WTC11 (cell line): ENCODE measurements at regions not wholly inside any gene's neighbourhood (a gene's known extent, or its start where the extent isn't known, plus 50 kb on each side); places are given as distances from the start of the nearest gene placed in this dataset.

ENCODE experiments used
- ATAC-seq: fragments of 200-7000 bp; cut with Tn5 transposase; 2 replicates; pipeline ENCODE4 v1.10.0; 2021; ENCODE audit warnings: mild to moderate bottlenecking, moderate library complexity
- CTCF ChIA-PET: fragments of 300-600 bp; sonication (Branson Sonifier 250); formaldehyde crosslinking; loops from one replicate; lab custom pipeline; 2021; ENCODE audit warnings: antibody characterized with exemption; lab: Charles Lee
- POLR2A ChIA-PET: fragments of 350-600 bp; sonication (Branson Sonifier 250); formaldehyde crosslinking; loops from one replicate; lab custom pipeline; 2021; ENCODE audit warnings: antibody characterized with exemption; lab: Charles Lee
- DNase-seq: peaks from one replicate; pipeline ENCODE4 v3.0.0; 2021; ENCODE audit warnings: low spot score
- H3K27ac Mint-ChIP-seq: 2 replicates; pipeline ENCODE4 v1.8.0; 2021; ENCODE audit warnings: mixed read lengths
- H3K27me3 Mint-ChIP-seq: 2 replicates; pipeline ENCODE4 v1.8.0; 2021; ENCODE audit warnings: low read depth, mild to moderate bottlenecking, moderate library complexity, mixed read lengths
- H3K36me3 Mint-ChIP-seq: 2 replicates; pipeline ENCODE4 v1.8.0; 2021; ENCODE audit warnings: mixed read lengths
- H3K4me1 Mint-ChIP-seq: 2 replicates; pipeline ENCODE4 v1.8.0; 2022; ENCODE audit warnings: mixed read lengths
- H3K4me3 Mint-ChIP-seq: 2 replicates; pipeline ENCODE4 v1.8.0; 2021; ENCODE audit warnings: mild to moderate bottlenecking, moderate library complexity, mixed read lengths
- H3K9me3 Mint-ChIP-seq: 2 replicates; pipeline ENCODE4 v1.8.0; 2021; ENCODE audit warnings: mixed read lengths
- ARID4B ChIP-seq: sonication (generic); formaldehyde crosslinking; IDR thresholded peaks from 2 replicates; pipeline ENCODE4 v1.8.0; 2023; ENCODE audit warnings: missing genetic modification reagents, mild to moderate bottlenecking, borderline replicate concordance
- CREM ChIP-seq: sonication (generic); formaldehyde crosslinking; IDR thresholded peaks from 2 replicates; pipeline ENCODE4 v1.8.1; 2022; ENCODE audit warnings: mild to moderate bottlenecking, missing genetic modification reagents, moderate library complexity
- ETV6 ChIP-seq: sonication (generic); formaldehyde crosslinking; IDR thresholded peaks from 2 replicates; pipeline ENCODE4 v1.8.1; 2022; ENCODE audit warnings: mild to moderate bottlenecking, missing genetic modification reagents
- GTF2I ChIP-seq: fragments of 250-450 bp; sonication (Bioruptor Pico); conservative IDR thresholded peaks from 2 replicates; pipeline ENCODE4 v1.4.0; 2021; ENCODE audit warnings: mild to moderate bottlenecking
- NFATC4 ChIP-seq: fragments of 250-450 bp; sonication (Bioruptor Pico); IDR thresholded peaks from 2 replicates; pipeline ENCODE4 v1.9.0; 2021; ENCODE audit warnings: mild to moderate bottlenecking
- NFYB ChIP-seq: sonication (generic); formaldehyde crosslinking; conservative IDR thresholded peaks from 2 replicates; pipeline ENCODE4 v1.8.0; 2022; ENCODE audit warnings: low read depth, missing genetic modification reagents
- NR1H2 ChIP-seq: sonication (generic); formaldehyde crosslinking; IDR thresholded peaks from 2 replicates; pipeline ENCODE4 v1.9.0; 2021; ENCODE audit warnings: mild to moderate bottlenecking, moderate library complexity, missing genetic modification reagents
- PREB ChIP-seq: sonication (generic); formaldehyde crosslinking; IDR thresholded peaks from 2 replicates; pipeline ENCODE4 v1.8.1; 2022; ENCODE audit warnings: mild to moderate bottlenecking, missing genetic modification reagents, moderate library complexity, borderline replicate concordance
- SOX15 ChIP-seq: fragments of 250-450 bp; sonication (Bioruptor Pico); IDR thresholded peaks from 2 replicates; pipeline ENCODE4 v1.9.0; 2021; ENCODE audit warnings: mild to moderate bottlenecking
- SP1 ChIP-seq: sonication (generic); formaldehyde crosslinking; conservative IDR thresholded peaks from 2 replicates; pipeline ENCODE4 v1.8.1; 2022; ENCODE audit warnings: missing genetic modification reagents
- TEAD1 ChIP-seq: sonication (generic); formaldehyde crosslinking; IDR thresholded peaks from 2 replicates; pipeline ENCODE4 v1.8.0; 2022; ENCODE audit warnings: mild to moderate bottlenecking, missing genetic modification reagents
- ZNF219 ChIP-seq: sonication (generic); formaldehyde crosslinking; IDR thresholded peaks from 2 replicates; pipeline ENCODE4 v1.8.0; 2023; ENCODE audit warnings: missing genetic modification reagents, mild to moderate bottlenecking, borderline replicate concordance
- ZNF396 ChIP-seq: fragments of 250-450 bp; sonication (Bioruptor Pico); IDR thresholded peaks from 2 replicates; pipeline ENCODE4 v1.8.0; 2021; ENCODE audit warnings: mild to moderate bottlenecking, moderate library complexity, borderline replicate concordance
- ZNF671 ChIP-seq: fragments of 250-450 bp; sonication (Bioruptor Pico); IDR thresholded peaks from 2 replicates; pipeline ENCODE4 v1.8.0; 2021; ENCODE audit warnings: mild to moderate bottlenecking
- ZSCAN18 ChIP-seq: fragments of 250-450 bp; sonication (Bioruptor Pico); IDR thresholded peaks from 2 replicates; pipeline ENCODE4 v2.1.2; 2022; ENCODE audit warnings: mild to moderate bottlenecking, moderate library complexity
- TF ChIP-seq, protein P1 (sequence below): fragments of 250-450 bp; sonication (Bioruptor Pico); IDR thresholded peaks from 2 replicates; pipeline ENCODE4 v1.9.0; 2021; ENCODE audit warnings: mild to moderate bottlenecking, borderline replicate concordance

DNA sequence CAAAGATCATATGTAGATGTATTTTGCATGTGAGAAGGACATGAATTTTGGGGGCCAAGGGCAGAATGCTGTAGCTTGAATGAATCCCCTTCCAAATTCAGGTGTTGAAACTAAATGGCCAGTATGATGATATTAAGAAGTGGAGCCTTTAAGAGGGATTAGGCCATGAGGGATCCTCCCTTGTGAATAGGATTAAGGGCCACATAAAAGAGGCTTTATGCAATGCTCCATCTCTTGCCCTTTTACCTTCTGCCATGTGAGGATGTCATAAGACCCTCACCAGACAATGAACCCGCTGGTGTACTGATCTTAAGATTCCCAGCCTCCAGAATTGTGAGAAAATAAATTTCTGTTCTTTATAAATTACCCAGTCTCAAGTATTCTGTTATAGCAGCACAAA is 206.1 kb downstream of the YTHDC2 start (continued):
- no peak for TF ChIP-seq ARID4B (CRISPR knock-in tag)
- no peak for TF ChIP-seq NFATC4 (CRISPR knock-in tag)
- no peak for TF ChIP-seq SP1

DNA sequence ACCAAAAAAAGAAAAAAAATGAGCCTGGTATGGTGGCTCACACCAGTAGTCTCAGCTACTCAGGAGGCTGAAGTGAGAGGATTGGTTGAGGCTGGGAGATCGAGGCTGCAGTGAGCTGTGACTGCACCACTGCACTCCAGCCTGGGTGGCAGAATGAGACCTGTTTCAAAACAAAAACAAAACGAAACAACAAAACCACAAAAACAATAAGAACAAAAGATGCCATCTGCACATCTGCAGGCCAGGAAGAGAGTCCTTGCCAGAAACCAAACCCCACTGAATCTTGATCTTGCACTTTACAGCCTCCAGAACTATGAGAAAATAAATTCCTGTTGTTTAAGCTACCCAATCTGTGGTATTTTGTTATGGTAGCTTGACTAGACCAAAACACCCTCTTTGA is 207.7 kb downstream of the YTHDC2 start:
- ChIA-PET CTCF (no interaction called here), POLR2A (no interaction called here)
- Mint-ChIP-seq H3K9me3 (peaks cover 39% of the 10 kb centered on the region), H3K27ac (no peak overlapping the region), H3K4me1 (no peaks in the 10 kb centered on the region), H3K36me3 (peaks cover 15% of the 10 kb centered on the region), H3K4me3 (no peak overlapping the region)
- no peak for DNase-seq
- ATAC-seq: no peak
- TF ChIP-seq TEAD1 (no peak), ARID4B (CRISPR knock-in tag) (no peak), PREB (CRISPR knock-in tag) (no peak)
- TF ChIP-seq, all 79 proteins: peak for 0
- no peaks in the 10 kb centered on the region; the same call in 1 of the 2 replicates for H3K27me3 Mint-ChIP-seq

DNA sequence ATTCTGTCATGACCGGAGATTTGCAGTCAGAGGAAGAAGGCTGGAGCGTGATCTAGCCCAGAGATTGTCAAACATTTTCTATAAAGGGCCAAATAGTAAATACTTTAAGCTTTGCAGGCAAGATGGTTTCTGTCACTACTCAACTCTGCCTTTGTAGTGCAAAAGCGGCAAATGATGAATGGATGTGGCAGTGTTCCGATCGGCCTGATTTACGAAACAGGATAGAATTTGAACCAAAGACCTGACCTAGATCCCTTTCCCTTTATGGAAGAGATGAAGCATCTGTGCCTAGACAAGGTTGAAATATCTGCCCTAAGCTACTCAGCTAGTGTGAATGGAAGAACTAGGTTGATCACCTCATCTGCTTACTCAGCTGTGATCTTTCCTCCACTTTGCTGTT is 209.5 kb downstream of the YTHDC2 start:
- CTCF ChIA-PET: no interaction called here

GRCh38 chr5:113735751-113736150 is 222.3 kb downstream of the YTHDC2 start:
- Mint-ChIP-seq H3K27me3 (no peaks in the 10 kb centered on the region), H3K4me3 (no peak overlapping the region), H3K36me3 (no peaks in the 10 kb centered on the region), H3K27ac (no peak overlapping the region), H3K9me3 (peaks cover 7% of the 10 kb centered on the region), H3K4me1 (peaks cover 7% of the 10 kb centered on the region)
- no peak for ATAC-seq
- POLR2A ChIA-PET: no interaction called here
- CTCF ChIA-PET: no interaction called here
- DNase-seq: no peak
- TF ChIP-seq ZNF219 (no peak), GTF2I (CRISPR knock-in tag) (no peak), ETV6 (CRISPR knock-in tag) (no peak), CREM (no peak), NR1H2 (no peak), ZSCAN18 (no peak), SOX15 (CRISPR knock-in tag) (no peak), ZNF396 (CRISPR knock-in tag) (no peak)
- TF ChIP-seq, protein P1, sequence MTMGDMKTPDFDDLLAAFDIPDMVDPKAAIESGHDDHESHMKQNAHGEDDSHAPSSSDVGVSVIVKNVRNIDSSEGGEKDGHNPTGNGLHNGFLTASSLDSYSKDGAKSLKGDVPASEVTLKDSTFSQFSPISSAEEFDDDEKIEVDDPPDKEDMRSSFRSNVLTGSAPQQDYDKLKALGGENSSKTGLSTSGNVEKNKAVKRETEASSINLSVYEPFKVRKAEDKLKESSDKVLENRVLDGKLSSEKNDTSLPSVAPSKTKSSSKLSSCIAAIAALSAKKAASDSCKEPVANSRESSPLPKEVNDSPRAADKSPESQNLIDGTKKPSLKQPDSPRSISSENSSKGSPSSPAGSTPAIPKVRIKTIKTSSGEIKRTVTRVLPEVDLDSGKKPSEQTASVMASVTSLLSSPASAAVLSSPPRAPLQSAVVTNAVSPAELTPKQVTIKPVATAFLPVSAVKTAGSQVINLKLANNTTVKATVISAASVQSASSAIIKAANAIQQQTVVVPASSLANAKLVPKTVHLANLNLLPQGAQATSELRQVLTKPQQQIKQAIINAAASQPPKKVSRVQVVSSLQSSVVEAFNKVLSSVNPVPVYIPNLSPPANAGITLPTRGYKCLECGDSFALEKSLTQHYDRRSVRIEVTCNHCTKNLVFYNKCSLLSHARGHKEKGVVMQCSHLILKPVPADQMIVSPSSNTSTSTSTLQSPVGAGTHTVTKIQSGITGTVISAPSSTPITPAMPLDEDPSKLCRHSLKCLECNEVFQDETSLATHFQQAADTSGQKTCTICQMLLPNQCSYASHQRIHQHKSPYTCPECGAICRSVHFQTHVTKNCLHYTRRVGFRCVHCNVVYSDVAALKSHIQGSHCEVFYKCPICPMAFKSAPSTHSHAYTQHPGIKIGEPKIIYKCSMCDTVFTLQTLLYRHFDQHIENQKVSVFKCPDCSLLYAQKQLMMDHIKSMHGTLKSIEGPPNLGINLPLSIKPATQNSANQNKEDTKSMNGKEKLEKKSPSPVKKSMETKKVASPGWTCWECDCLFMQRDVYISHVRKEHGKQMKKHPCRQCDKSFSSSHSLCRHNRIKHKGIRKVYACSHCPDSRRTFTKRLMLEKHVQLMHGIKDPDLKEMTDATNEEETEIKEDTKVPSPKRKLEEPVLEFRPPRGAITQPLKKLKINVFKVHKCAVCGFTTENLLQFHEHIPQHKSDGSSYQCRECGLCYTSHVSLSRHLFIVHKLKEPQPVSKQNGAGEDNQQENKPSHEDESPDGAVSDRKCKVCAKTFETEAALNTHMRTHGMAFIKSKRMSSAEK (CRISPR knock-in tag): no peak

More for the DNA sequence above, 209.5 kb downstream of the YTHDC2 start:
- Mint-ChIP-seq H3K4me1 (no peaks in the 10 kb centered on the region), H3K9me3 (peaks cover 24% of the 10 kb centered on the region), H3K4me3 (no peak overlapping the region), H3K27me3 (no peaks in the 10 kb centered on the region), H3K36me3 (no peaks in the 10 kb centered on the region), H3K27ac (no peak overlapping the region)
- POLR2A ChIA-PET: interaction anchor here (0.6 kb wide), 1 partner anchor 243 kb away, joined by 4 read pairs; no protein-coding TSS in a partner anchor
- TF ChIP-seq ZNF671 (CRISPR knock-in tag) (no peak), NFYB (CRISPR knock-in tag) (no peak)
- DNase-seq (no peak), ATAC-seq (no peak)
